ENCODE measurements at regions not wholly inside any gene's neighbourhood (a gene's known extent, or its start where the extent isn't known, plus 50 kb on each side); places are given as distances from the start of the nearest gene placed in this dataset.

- no peak for TF ChIP-seq SMC3 (IDR thresholded peaks at IDR 0.05)
- TF ChIP-seq MAZ (IDR thresholded peaks at IDR 0.05; ENCODE audit: borderline replicate concordance, low read depth, low read length), result no peak
- TF ChIP-seq BCL3 (IDR thresholded peaks at IDR 0.05), result no peak
These were observed 830.6 kb upstream of the POU3F3 start for GRCh38 chr2:104023306-104023705.
